GM18505 (cell line): ENCODE measurements at regions not wholly inside any gene's neighbourhood (a gene's known extent, or its start where the extent isn't known, plus 50 kb on each side); places are given as distances from the start of the nearest gene placed in this dataset.

Experiments used
- ATAC-seq: cut with Tn5 transposase; IDR thresholded peaks from one replicate; pipeline ENCODE4 v1.9.1; 2021; ENCODE audit not compliant: unreplicated experiment
- POLR2A ChIP-seq: IDR thresholded peaks from 4 replicates; pipeline ENCODE4 v1.6.1; 2011; ENCODE audit warnings: borderline replicate concordance; ENCODE audit not compliant: insufficient read depth, insufficient read length; ENCODE audit errors: extremely low read depth

GRCh38 chr18:38427234-38427633, 861.6 kb upstream of the CELF4 start:
- no peak for ATAC-seq
- no peak for TF ChIP-seq POLR2A

- no peak for ATAC-seq
- no peak for TF ChIP-seq POLR2A
Measured at GRCh38 chr18:38421872-38422615, 856.4 kb upstream of the CELF4 start.

- TF ChIP-seq POLR2A, result no peak
- ATAC-seq, result no peak
Measured at GRCh38 chr18:38421021-38421420, 855.4 kb upstream of the CELF4 start.

GRCh38 chr18:38420611-38421010, 855.0 kb upstream of the CELF4 start:
- ATAC-seq, result no peak
- no peak for TF ChIP-seq POLR2A

- ATAC-seq, result no peak
- TF ChIP-seq POLR2A, result no peak
Measured at GRCh38 chr18:38415811-38416210, 850.2 kb upstream of the CELF4 start.

- no peak for TF ChIP-seq POLR2A
- ATAC-seq, result no peak
Measured at GRCh38 chr18:38413193-38413592, 847.6 kb upstream of the CELF4 start.

GRCh38 chr18:38406607-38407006, 841.0 kb upstream of the CELF4 start:
- ATAC-seq, result no peak
- no peak for TF ChIP-seq POLR2A

GRCh38 chr18:38402509-38402908, 836.9 kb upstream of the CELF4 start:
- TF ChIP-seq POLR2A, result no peak

GRCh38 chr18:38397094-38397493, 831.5 kb upstream of the CELF4 start:
- ATAC-seq, result no peak
- no peak for TF ChIP-seq POLR2A

More at GRCh38 chr18:38402509-38402908, 836.9 kb upstream of the CELF4 start:
- ATAC-seq, result no peak

GRCh38 chr18:38386146-38386545, 820.5 kb upstream of the CELF4 start:
- TF ChIP-seq POLR2A, result no peak
- ATAC-seq, result no peak

- ATAC-seq, result no peak
Measured at GRCh38 chr18:38369772-38370690, 804.4 kb upstream of the CELF4 start.

GRCh38 chr18:38368886-38369285, 803.3 kb upstream of the CELF4 start:
- no peak for TF ChIP-seq POLR2A
- ATAC-seq, result no peak

More at GRCh38 chr18:38369772-38370690, 804.4 kb upstream of the CELF4 start:
- no peak for TF ChIP-seq POLR2A

GRCh38 chr18:38368246-38368645, 802.6 kb upstream of the CELF4 start:
- TF ChIP-seq POLR2A, result no peak
- ATAC-seq, result no peak

- no peak for ATAC-seq
- TF ChIP-seq POLR2A, result no peak
Measured at GRCh38 chr18:38367473-38367872, 801.9 kb upstream of the CELF4 start.
